Mucosa of descending colon (tissue), 3 donors: ENCODE measurements at regions not wholly inside any gene's neighbourhood (a gene's known extent, or its start where the extent isn't known, plus 50 kb on each side); places are given as distances from the start of the nearest gene placed in this dataset.

ENCODE experiments used
- ATAC-seq: fragments of 200-7000 bp; cut with Tn5 transposase; one replicate; pipeline ENCODE4 v1.9.1; 2020; ENCODE audit warnings: mild to moderate bottlenecking, moderate library complexity
- DNase-seq, 3 donors: peaks; one replicate each; pipeline ENCODE4 v3.0.0-alpha.2; 2020
- H3K36me3 ChIP-seq: fragments of 200-600 bp; one replicate; pipeline ENCODE4 v1.8.0; 2021; ENCODE audit warnings: low read depth, mild to moderate bottlenecking
- H3K4me1 ChIP-seq: fragments of 200-600 bp; one replicate; pipeline ENCODE4 v1.8.0; 2021; ENCODE audit warnings: low read depth, mild to moderate bottlenecking
- H3K4me3 ChIP-seq: fragments of 200-600 bp; one replicate; pipeline ENCODE4 v1.8.0; 2021; ENCODE audit warnings: mild to moderate bottlenecking
- H3K9me3 ChIP-seq: fragments of 200-600 bp; one replicate; pipeline ENCODE4 v1.8.0; 2021; ENCODE audit warnings: mild to moderate bottlenecking
- CTCF ChIP-seq: fragments of 200-600 bp; IDR thresholded peaks from one replicate; pipeline ENCODE4 v1.8.0; 2022; ENCODE audit warnings: antibody characterized with exemption, mild to moderate bottlenecking
- intact Hi-C, 2 donors: fragments of 100-400 bp; cut with DNase I in 1 of 2; cut with micrococcal nuclease in 1 of 2; formaldehyde crosslinking; loops; one replicate each; pipeline versions ENCODE4 v1.11.0 to v1.11.1; 2022; cut with DNase I, micrococcal nuclease
- donor health status: DM: no; HTN: no; CAD: no; lungs with moderate emphysema.
- donor health status: DM: no; HTN: no; CAD: no.
- donor health status: DM: no; HTN: yes; CAD: no.

GRCh38 chr2:149904352-149905175 is 317.0 kb upstream of the MMADHC start:
- no peak for DNase-seq
- TF ChIP-seq CTCF = no peak
- Histone ChIP-seq H3K9me3 (no peaks in the 10 kb centered on the region), H3K4me1 (no peaks in the 10 kb centered on the region), H3K36me3 (no peaks in the 10 kb centered on the region), H3K4me3 (no peak overlapping the region)
- intact Hi-C loops = no loop called here
- ATAC-seq = no peak

- no peak for TF ChIP-seq CTCF
- Histone ChIP-seq H3K9me3 (no peaks in the 10 kb centered on the region), H3K4me3 (no peak overlapping the region), H3K4me1 (no peaks in the 10 kb centered on the region), H3K36me3 (no peaks in the 10 kb centered on the region)
- DNase-seq (no peak), ATAC-seq (no peak)
- intact Hi-C loops = no loop called here
Measured at GRCh38 chr2:149903626-149904025, 316.1 kb upstream of the MMADHC start.

GRCh38 chr2:149902081-149902480 is 314.5 kb upstream of the MMADHC start:
- intact Hi-C loops = no loop called here
- H3K9me3 ChIP-seq = no peaks in the 10 kb centered on the region
- ATAC-seq (no peak), DNase-seq (no peak)
- no peaks in the 10 kb centered on the region for H3K4me1 ChIP-seq
- H3K4me3 ChIP-seq = no peak overlapping the region
- no peak for TF ChIP-seq CTCF
- H3K36me3 ChIP-seq = no peaks in the 10 kb centered on the region

- DNase-seq = no peak
- Histone ChIP-seq H3K4me3 (no peak overlapping the region), H3K9me3 (no peaks in the 10 kb centered on the region), H3K36me3 (no peaks in the 10 kb centered on the region), H3K4me1 (no peaks in the 10 kb centered on the region)
- intact Hi-C loops = no loop called here
- TF ChIP-seq CTCF = no peak
- no peak for ATAC-seq
Measured at GRCh38 chr2:149901231-149901859, 313.8 kb upstream of the MMADHC start.

GRCh38 chr2:149899390-149899789 is 311.8 kb upstream of the MMADHC start:
- H3K36me3 ChIP-seq = no peaks in the 10 kb centered on the region
- no peak for ATAC-seq
- DNase-seq = no peak
- intact Hi-C loops = no loop called here
- TF ChIP-seq CTCF = no peak
- no peaks in the 10 kb centered on the region for H3K4me1 ChIP-seq
- no peaks in the 10 kb centered on the region for H3K9me3 ChIP-seq
- H3K4me3 ChIP-seq = no peak overlapping the region
